GM03348 (cell line): ENCODE measurements at regions not wholly inside any gene's neighbourhood (a gene's known extent, or its start where the extent isn't known, plus 50 kb on each side); places are given as distances from the start of the nearest gene placed in this dataset.

Experiments used
- DNase-seq: peaks from one replicate; pipeline ENCODE4 v3.0.0; 2012; ENCODE audit warnings: low spot score

DNA sequence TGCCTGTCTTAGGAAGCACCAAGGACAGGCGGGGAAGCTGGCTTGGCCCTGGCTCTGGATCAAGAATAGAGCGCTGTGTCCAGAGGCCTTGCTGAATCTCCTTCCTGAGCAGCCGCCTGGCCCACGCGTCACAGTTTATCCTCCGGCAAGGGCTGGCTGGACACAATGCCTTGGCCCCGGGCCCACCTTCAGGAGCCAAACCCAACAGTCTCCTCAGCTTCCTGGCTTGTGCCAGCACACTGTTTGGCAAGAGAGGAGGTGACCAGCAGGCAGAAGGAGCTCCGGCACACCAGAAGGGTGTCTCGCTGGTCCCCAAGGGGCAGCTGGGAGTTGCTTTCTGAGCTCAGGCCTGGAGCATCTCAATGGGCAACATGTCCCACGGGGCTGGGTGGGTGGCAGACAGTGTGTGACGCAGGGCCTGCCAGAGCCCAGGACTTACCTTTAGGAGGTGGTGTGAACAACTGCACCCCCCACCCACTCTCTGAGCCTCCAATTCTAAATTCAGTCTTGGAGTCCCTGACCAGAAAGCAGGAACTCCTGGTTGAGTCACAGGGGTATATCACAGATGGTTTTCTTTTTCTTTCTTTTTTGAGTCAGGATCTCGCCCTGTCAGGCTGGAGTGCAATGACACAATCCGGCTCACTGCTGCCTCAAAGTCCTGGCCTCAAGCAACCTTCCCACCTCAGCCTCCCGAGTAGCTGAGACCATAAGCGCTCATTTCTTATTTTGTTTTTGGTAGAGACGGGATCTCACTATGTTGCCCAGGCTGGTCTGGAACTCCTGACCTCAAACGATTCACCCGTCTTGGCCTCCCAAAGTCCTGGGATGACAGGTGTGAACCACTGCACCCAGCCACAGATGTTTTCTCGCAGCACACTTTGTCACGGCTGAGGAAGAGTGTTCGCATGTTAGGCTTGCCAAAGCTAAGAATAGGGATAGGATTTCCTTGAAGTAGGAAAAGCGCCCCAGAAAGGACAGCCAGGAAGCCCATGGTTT lies 361.2 kb downstream of the BCOR start:
- peak; percentile 75 for DNase-seq

DNA sequence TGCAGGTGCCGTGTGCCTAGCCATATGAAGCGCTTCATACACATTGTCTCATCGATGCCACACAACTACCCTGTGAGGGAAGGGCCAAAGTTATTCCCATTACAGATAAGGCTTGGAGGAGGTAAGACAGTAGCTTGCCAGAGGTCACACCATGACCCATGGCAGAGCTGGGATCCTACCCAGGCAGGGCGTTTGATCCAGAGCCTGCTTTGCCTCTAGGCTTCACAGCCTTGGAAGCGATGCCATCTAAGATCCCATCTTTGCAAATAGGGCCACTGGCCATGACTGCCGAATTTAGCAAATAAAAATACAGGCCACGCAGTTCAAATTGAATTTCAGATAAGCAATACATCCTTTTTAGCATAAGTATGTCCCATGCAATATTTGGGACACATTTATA lies 358.2 kb downstream of the BCOR start:
- DNase-seq = no peak

DNA sequence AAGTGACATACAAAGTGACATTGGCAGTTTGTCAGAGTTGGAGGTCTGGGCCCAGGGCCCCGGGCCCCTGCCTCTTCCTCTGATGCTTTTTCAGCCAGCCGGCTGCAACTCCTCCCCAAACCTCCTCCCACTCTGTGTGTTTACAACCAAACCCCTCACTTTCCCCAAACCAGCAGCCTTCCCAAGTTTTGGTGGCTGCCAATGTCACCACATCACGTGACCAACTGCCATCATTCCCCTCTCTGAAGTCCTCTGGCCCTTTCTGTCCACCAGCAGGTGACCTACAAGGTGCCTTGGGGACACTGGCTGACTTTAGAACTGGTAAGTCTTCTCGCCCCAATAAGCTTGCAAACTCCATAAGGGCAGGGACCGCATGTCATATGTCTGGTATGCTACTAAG lies 357.7 kb downstream of the BCOR start:
- no peak for DNase-seq

DNA sequence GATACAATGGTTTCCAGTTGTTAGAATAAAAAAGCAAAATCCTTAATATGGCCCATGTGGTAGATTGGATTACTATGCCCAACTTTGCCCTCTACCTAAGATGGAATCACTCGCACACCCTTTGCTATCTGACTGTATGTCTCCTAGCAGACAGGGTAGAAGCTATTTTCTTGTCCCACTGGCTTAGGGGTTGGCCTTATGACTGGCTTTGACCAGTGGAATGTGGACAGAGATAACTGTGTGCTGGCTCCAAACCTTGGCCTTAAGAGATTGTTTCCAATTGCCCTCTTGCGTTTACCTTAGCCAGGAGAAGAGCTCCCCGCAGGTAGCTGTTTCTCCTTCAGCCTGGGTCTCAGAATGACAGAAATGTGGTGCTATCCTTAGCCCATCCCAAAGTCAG lies 355.9 kb downstream of the BCOR start:
- DNase-seq = no peak

DNA sequence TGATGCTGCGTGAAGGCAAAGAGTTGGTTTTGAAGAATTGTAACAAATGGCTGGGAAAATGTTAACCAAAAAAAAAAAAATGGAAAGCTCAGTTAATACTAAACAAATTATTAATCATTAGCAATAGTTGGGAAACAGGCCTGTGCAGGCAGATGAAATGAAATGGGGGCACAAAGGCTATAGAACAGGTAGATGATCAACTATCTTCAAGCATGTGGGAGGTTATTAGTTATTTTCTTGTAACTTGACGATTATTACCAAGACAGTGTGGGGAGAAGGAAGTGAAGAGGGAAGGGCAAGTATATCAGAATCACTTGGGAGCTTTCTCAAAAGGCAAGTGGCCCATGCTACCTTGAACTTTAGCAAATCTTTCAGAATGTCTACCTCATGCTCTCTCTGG lies 351.9 kb downstream of the BCOR start:
- DNase-seq = no peak

DNA sequence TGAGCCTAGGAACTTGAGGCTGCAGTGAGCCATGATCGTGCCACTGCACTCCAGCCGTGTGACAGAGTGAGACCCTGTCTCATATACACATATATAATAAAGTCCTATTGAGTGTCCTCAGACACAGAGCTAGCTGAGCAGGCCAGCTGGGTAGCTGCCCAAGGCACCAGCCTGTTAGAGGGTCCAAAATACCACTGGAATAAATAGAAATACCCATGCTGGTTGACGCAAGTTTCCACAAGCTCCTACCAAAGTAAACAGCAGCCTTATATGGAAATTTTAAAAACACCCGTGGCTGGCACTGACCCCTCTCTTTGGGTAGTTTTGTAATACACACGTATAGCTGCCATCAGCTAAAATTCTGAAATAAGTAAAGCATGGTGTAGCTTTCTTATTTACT lies 348.6 kb downstream of the BCOR start:
- DNase-seq = no peak

DNA sequence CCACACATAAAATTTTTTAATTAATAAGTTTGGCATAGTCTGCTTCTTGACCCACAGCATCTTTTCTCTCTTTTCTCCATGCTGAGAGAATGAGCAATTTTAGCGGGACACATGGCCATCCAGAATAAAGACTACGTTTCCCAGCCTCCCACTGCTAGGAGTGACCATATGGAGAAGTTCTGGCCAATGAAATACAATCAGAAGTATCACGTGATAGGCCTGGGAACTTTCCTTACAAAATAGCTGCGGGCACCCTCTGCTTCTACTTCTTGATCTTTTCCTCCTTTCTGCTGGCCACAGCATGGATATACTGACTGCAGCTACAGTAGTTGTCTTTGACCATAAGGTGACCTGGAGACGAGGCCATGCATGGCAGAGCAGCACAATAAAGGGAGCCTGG lies 348.0 kb downstream of the BCOR start:
- no peak for DNase-seq

DNA sequence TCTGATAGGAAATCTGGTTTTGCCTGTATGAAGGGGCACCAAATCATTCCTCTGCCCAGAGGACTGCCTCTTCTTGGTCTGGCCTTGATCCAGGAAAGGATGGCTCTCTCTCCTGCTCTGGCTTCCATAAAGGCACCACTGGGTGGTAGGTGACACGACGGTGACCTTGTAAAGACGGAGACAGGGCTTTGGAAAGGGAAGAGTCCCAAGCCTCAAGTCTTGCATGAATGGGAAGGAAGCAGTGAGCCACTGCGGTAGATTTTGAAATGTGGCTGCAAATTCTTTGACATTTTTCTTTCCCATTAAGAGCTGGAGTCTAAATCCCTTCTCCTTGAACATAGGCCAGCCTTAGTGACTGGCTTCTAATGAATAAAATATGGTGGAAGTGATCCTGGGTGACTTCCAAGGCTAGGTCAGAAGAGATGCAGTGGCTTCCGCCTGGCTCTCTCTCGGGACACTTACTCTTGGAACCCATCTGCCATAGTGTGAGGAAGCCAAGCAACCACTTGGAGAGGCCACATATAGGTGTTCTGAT lies 347.4 kb downstream of the BCOR start:
- peak; percentile 10 for DNase-seq

DNA sequence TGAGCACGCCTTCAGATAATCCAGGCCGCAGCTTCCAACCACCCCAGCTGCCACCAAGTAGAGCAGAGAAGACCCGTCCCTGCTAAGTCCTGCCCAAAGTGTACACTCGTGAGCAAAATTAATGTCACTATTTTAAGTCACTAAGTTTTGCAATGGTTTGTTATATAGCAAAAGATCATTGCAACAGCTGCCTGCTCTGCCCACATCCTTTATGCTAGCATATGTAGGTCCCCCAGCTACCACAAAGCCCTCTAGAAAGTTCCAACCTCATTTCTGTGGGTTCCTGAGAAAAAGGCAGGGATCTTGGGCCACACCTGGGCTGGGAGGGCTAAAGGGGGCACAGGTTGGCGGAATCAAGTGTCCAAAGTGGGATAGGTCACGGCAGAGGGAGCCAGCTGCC lies 346.9 kb downstream of the BCOR start:
- DNase-seq = no peak

DNA sequence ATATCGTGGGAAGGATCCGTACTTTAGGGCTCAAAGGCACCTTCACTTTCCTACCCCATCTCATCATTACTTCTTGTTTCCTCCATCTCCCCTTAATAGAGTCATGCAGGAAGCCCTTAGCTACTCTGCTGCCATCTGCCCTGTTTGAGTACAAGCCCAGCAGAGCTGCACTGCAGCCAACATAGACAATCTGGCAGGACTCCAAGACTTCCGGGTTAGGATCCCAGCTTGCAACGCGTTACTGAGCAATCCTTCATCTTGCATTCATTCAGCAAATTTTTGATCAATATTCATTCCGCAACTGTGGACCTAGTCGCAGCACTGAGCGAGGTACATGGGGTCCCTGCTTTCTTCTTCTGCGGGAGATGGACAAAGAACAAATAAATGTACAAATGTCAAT lies 344.9 kb downstream of the BCOR start:
- no peak for DNase-seq

DNA sequence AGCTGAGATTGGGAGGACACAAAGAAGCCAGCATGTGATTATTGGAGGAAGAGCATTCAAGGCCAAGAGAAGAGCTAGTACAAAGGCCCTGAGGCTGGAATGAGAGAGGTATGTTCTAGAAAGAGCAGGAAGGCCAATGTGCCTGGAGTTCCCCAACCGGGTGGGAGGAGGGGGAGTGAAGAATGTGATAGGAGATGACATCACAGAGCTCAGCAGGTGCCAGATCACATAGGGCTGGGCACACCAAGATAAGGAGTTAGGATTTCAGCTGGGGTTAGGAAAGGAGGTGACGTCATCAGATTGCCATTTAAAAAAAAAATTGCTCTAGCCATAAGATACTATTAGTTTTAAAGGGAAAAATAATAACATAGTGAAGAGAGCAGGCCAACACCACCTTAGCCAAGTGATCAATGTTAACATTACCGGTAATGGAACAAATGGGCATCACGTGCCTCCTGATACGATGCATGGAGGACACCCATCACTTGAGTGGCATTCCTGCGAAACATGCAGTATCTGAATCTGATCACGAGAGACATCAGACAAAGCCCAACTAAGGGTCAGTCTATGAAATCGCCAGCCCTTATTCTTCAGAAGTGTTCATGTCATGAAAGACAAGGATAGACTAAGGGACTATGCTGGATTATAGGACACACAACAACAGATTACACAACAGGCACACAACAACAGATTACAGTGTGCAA lies 344.3 kb downstream of the BCOR start:
- no peak for DNase-seq

DNA sequence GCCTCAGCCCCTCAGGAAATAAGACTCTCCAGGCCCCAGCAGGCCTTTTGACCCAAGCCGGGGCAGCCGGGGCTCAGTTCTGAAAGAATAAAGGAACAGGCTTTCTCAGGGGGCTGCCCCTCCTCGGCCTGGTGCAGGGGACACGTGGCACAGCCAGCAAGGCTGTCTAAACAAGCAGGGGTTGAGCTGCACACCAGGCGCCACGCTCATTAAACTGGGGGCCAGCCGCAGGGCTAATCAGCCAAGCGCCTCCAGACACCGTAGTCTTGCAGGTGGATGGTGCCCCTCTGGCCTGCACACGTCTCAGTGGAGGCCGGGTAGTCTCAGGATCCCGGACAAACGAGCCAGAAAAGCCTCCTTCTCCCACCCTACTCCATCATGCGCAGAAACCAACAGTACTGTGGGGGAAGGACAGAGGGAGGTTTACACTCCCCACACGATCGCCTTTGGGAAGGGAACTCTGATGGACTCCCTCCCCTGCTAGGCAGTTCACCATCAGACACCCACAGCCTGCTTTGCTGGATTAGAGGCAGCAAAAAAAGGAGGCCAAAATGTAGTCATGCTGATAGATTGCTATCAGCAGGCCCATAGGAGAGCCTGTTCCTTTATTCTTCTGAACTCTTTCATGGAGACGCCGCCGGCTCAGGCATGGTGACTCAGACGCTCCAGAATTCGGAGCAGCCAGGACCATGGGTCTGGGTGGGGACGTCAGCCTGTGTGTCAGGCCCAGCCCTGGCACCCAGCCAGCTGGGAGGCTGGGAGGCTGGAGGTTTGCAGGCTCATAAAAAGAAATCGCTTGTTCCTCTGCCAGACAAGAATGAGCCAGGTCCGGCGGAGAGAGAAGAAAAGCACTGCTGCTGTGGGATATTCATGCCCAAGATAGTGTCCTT lies 342.4 kb downstream of the BCOR start:
- DNase-seq = peak; percentile 83

DNA sequence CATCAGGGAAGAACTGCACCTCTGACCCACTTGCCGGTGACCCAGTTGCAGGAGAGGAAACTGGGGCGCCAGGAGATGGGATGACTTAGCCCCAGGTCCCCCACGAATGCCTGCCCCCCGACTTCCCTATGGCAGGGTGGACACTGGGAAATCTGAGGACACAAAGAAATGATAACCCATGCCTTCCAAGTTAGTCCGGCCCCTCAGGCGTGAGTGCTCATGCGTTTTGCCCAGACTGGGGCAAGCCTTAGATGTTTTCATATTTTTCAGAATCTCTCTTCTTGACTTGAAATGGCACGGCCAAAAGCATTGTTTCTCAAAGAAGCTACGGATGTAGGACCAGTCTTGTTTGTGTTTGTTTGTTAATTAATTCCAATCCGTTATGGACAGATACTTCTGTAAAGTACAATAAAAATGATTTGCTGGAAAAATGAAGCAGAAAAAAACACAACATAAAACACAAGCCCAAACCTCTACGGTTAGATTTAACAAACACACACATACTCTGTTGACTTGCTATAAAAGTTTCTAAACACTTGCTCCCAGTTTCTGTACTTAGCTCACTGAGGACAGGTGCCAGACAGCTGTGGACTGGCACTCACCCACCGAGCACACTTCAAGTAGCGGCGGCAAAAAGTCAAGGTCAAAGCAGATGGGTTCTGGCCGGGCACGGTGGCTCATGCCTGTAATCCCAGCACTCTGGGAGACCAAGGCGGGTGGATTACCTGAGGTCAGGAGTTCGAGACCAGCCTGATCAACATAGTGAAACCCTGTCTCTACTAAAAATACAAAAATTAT lies 341.5 kb downstream of the BCOR start:
- no peak for DNase-seq

DNA sequence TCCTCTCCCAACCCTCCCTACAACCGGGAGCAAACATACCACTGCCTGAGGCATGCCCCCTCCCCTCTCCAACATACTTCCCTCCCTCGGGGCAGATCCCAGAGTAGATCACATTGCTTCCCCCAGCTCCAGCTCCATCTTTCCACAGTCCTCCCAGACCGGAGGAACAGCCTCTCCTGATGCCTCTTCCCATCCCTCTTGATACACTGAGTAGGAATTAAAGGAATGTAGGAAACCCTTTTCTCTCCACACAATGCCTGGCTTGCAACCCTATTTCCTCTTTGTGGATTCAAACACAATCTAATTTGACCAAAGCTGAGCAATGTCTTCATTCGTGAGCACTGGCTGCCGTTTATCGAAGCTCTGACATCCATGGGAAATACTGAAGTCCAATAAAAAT lies 339.8 kb downstream of the BCOR start:
- peak; percentile 52 for DNase-seq

DNA sequence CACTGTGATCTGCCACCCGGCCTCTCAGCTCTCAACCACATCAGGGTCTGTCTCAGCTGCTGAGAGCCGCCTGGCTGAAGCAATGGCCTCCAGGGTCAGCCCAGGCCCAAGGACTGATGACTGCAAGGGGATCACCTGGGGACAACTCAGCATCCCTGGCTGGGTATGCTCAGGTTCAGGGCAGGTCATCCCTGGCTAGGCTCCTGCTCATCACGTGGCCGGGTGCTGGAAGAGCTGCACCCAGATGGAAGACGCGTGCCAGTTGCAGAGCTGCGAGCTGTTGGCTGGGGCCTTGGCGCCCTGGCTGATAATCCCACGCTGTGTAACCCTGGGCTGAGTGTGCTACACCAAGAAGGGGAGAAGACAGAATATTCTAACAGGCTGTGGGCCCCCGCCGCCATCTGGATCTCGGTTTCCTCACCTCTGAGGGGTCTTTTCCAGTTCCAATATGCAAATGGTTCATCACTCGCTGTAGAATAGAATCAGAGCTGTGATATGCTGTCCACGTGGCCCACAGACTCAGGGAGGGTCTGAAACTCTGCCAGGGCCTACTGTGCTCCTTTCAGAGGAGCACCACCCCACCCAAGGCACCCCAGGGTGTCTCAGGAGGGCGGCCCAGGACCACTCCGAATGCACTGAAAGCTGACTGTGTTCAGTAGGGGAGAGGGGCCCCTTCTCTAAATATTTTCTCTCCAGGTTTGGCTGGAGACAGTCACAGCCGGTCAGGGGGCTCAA lies 338.8 kb downstream of the BCOR start:
- DNase-seq = no peak

DNA sequence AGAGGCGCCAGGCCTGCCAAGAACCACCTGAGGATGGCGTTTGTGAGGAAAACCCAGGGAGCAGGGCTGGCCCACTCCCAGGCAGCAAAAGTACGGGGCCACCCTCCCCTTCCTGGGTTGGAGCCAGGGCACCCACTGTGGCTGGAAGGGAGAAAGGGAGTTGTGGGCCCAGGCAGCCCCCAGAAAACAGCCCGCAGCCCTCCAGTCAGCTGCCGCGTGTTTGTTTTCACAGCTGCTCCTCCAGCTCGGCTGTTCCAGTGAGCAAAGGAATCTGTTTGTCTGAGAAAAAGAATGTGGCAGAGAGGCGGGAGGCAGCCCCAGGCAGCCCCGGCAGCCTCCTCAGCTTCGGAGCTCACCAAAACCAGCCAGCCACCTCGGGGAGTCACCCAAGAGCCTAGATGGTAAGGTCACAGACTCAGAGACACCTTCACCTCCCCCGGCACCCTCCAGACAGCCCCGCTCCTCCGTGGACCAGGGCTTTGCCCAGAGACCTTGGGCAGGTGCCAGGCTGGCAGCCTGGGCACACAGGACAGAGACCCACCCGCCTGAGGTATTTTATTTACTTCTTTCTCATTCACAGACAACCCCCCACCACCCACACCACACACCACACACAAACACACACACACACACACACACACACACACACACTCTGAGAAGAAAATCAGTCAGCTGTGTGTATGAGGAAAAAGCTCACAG lies 338.1 kb downstream of the BCOR start:
- DNase-seq = peak; percentile 66

DNA sequence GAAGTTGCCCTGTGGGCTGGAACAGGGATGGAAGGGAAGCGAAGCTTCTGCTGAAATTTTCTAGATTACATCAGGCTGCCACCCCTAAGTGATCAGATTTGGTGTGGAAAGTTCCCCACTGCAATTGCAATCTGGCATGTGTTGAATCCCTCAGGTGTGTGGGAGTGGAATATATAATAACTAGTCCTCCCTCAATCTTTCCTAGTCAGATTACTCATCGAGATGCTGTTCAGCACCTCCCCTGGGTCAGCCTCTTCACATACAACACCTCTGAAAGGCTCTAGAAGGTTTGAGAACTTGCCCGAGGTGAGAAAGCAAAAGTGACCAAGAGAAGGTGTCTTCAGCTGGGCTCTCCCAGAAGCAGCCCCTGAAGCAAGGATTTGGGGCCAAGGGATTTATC lies 336.8 kb downstream of the BCOR start:
- DNase-seq = no peak

DNA sequence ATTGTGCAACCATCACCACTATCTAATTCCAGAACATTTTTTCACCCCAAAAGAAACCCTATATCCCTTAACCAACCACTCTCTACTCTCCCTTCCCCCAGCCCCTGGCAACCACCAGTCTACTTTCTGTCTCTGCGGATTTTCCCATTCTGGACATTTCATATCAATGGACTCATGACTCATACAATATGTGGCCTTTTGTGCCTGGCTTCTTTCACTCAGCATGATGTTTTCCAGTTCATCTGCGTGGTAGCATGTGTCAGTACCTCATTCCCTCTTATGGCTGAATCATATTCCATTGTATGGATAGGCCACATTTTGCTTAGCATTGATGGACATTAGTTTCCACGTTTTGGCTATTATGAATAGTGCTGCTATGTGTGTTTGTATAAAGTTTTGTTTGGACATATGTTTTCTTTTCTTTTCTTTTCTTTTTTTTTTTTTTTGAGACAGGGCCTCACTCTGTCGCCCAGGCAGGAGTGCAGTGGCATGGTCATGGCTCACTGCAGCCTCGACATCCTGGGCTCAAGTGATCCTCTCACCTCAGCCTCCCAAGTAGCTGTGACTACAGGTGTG lies 335.4 kb downstream of the BCOR start:
- DNase-seq = no peak

DNA sequence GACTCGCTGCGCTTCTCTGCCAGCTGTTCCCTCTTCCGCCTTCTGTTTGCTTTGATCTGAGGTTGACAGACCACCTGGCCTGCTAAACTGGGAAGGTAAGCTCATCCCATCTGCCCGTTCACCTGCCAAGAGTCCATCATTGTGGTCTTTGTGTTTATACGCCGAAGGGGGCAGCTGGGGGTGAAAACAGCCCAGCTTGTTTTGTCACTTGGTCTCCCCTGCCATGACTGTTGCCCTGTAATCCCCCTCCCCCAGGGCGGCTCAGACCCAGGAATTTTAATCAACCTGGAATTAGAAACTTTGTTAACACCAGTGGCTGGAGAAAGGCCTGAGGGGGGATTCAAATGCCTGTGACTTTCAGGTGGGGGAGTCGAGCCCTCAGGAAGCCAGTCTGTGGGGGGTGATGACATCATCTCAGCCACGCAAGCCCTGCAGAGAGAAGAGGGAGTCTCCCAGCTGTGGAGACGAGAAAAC lies 333.3 kb downstream of the BCOR start:
- DNase-seq = no peak
